Stimulated activated CD8-positive, alpha-beta memory T cell treated with anti-CD3 and anti-CD28 coated beads, Interleukin-4, amount 100 ng/mL, for 4 hours (primary cell): ENCODE measurements at regions not wholly inside any gene's neighbourhood (a gene's known extent, or its start where the extent isn't known, plus 50 kb on each side); places are given as distances from the start of the nearest gene placed in this dataset.
"Not testable (repeated sequence)": the region's sequence is repeated elsewhere in the genome, so short reads cannot be mapped to it uniquely, and the experiment has no call there.

Source experiments
- DNase-seq, 2 donors: peaks; one replicate each; pipeline ENCODE4 v3.0.0-alpha.2; 2020; ENCODE audit warnings: low read depth in 2 of 2, low spot score in 1 of 2

- no peak for DNase-seq
These were observed 104.4 kb downstream of the SEC23IP start for GRCh38 chr10:119996944-119997343.

GRCh38 chr10:119997429-119997828 lies 104.9 kb downstream of the SEC23IP start:
- no peak for DNase-seq

GRCh38 chr10:120002785-120003184 lies 110.3 kb downstream of the SEC23IP start:
- no peak for DNase-seq

DNA sequence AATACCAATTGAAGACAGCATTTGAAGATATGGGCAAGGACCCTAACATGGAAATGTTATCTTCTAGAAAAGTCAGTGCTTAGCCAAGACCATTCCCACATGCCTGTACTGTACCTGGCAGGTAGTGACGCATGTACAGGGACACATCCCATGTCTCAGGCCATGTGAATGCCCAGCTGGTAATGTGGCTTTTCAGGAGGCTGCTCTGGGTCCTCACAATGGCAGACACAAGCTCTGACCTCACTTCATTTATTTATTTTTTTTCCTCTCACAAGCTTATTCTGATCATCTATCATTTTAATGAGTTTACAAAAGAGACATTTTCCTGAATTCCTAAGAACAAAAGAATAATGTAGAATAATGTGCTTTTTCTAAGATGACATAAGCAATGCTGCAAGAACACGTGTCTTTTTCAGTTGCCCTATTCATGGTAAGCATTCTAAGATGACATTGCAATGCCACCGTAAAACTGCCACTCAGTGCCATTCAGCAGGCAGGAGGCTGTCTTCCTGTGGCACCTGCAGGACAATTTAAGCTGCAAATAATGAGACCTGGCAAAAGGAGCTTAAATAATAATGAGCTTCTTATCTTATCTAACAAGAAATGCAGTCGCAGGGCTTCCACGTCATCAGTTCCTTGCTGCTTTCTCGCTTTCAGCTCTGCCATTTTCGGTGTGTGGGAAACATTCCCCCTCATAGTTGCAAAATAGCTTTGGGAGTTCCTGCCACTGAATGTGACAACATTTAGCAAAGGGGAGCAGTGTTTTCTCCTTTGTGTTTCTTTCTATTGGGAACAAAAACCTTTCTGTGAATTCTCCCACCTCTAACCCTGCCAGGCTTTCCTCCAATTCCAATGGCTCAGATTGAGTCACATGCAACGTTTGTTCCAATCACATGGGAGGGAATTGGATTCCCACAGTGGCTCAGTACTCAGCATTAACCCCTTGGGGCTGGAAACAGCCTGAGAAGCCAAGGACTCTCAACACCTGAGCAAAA lies 113.0 kb downstream of the SEC23IP start:
- no peak for DNase-seq

DNA sequence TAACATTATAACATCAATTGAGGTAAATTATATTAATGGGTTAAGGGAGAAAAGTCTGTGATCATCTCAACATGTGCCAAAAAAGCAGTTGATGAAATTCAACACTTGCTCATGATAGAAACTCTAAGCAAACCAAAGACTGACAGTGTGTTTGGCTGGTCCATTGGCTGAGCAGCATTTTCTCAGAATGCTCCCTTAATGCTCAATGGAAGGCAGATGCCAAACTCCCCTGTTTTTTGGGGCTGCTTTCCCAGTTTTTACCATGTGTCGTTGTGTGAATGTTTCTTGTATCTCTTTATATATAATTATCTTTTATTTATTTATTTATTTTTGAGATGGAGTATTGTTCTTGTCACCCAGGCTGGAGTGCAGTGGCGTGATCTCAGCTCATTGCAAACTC lies 114.7 kb downstream of the SEC23IP start:
- no peak for DNase-seq

DNA sequence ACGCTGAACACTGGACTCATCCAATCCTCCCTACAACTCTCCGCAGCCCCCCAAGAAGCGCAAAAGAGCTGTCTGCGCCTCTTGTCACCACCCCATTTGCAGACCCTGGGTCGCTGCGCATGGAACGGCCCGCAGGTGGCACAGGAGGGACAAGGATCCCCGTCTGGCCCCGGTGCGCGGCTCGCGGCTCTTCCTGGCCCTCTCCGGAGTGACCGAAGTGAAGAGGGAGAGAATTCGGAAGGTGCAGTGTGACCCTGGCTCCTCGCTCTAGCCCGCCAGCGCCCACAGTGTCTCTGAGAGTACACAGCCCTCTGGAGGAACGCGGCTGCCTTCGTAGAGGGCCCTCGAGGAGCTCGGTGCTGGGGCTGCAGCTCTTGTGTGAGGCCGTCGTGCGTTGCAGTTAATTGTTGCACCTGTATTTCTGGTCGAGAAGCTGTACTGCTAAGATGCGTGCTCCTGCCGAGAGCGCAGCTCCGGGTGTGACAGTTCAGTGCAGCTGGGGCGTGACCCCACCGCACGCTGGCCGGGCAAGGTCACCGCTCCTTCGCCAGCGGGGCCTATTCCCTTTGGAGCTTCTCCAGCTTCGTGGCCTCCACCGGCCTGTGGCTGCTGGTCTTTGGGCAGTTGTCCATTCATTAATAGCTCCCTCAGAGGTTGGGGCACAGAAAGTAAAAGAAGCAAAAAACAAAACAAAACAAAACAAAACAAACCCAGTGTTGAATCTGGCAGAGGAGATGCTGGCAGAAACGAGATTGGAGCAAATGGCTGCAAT lies 119.0 kb downstream of the SEC23IP start:
- no peak for DNase-seq

GRCh38 chr10:120012131-120012400 lies 119.5 kb downstream of the SEC23IP start:
- DNase-seq: no peak

DNA sequence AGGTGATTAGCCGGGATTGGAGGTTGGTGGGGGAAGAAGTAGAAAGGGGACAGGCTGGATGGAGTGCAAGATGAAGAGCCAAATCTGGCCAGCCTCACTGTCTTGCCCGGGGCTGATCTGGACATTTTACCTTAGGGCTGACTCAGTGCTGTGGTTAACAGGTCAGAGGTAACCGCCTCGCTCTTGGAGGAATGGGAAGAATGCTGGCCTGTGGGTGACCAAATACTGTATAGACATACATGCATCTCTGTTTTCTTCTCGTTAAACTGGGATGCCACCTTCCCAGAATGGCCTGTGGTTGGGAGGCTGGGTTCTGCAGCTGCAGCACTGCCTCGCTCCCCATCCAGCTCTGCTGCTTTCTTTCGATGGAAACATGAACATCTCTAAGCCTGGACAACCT lies 120.0 kb downstream of the SEC23IP start:
- no peak for DNase-seq

DNA sequence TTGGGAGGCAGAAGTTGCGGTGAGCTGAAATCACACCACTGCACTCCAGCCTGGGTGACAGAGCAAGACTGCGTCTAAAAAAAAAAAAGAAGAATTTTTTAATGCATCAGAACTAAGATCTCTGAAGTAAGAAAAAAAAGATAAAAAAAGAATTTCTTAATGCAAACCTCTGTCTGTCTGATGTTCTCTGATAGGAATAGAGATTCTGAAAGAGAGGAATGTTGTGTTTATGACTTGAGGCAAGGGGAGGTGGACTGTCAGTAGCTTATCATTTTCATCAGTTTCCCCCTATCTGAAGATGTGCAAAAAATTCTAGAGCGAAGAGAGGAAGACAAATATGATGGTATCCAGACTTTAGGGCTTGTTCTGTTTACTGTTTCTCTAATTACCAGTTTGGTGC lies 121.5 kb downstream of the SEC23IP start:
- DNase-seq: no peak

GRCh38 chr10:120015064-120015463 lies 122.5 kb downstream of the SEC23IP start:
- no peak for DNase-seq

GRCh38 chr10:120016906-120017305 lies 124.4 kb downstream of the SEC23IP start:
- no peak for DNase-seq

DNA sequence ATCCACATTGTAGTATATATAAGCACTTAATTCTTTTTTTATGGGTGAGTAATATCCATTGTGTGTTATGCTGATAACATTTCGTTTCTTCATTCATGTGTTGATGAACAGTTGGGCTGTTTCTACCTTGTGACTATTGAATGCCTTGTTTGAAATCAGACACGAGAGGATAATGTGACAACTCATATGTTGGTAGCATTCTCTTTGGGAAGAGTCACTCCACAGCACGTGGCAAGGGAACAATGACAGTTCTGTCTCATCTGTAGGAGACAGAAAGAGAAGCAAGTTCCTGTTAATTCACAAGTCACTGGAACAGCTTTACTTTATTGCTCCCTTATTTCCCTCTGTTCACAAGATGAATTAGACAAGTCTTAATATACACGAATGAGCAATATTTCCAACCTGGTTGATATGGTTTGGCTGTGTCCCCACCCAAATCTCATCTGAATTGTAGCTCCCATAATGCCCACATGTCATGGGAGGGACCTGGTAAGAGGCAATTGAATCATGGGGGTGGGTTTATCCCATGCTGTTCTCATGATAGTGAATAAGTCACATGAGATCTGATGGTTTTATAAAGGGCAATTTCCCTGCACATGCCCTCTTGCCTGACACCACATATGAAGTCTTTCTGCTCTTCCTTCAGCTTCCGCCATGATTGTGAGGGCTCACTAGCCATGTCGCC lies 125.3 kb downstream of the SEC23IP start:
- DNase-seq: no peak

- no peak for DNase-seq
These were observed 126.2 kb downstream of the SEC23IP start for GRCh38 chr10:120018695-120019094.

DNA sequence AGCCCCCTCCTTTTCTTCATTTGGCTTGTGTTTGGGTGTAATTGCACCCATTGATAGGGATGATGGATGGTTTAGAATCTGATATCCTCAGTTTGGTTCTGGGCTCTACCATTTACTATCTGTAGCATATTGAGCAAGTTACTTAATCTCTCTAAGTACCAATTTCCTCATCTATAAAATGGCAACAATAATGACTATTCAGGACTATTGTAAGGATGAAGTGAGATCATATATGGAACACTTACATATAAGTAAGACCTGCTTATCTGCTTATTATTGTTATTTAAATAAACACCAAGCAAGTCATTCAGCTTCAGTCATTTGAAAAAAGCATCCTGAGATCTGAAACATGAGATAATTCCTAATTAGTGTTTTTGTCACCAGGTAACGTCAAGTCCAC lies 127.0 kb downstream of the SEC23IP start:
- DNase-seq: no peak

DNA sequence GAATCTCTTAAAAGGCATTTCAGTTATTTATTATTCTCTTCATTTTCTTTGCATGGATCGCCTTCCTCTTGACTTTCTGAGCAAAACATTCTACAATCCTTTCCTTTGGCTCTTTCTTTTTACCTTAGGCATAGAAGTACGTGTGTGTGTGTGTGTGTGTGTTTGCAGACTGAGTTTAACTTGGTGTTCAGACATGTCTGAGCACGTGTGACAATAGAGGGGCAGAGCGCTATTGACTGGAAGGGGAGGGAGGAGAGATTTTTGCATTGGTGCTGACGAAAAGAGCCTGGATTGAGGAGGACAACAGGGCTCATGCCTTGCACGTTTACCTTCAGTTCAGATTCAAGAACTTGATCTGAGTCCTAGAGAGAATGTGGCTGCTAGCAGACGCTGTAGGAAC lies 129.8 kb downstream of the SEC23IP start:
- no peak for DNase-seq

GRCh38 chr10:120034236-120034635 lies 141.7 kb downstream of the SEC23IP start:
- no peak for DNase-seq

DNA sequence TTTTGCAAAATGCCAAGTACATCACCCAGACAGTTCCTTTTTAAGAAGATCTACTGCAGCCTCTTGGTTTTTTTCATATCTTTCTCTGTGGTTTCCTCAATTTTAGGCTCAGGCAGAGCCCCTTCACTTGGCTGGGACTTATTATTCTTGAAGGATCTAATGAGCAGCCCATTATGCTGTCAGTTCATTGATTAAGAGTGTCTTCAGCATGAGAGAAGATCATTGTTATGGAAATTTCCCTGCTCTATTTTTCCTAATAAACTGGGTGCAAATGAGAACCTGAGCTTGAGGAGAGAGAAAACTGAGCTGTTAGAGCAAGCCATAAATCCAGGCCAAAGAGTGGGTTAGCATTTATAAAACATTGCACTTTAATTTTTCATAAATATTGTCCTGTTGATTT lies 146.5 kb downstream of the SEC23IP start:
- DNase-seq: no peak

- DNase-seq: no peak
These were observed 147.3 kb downstream of the SEC23IP start for GRCh38 chr10:120039826-120040225.

DNA sequence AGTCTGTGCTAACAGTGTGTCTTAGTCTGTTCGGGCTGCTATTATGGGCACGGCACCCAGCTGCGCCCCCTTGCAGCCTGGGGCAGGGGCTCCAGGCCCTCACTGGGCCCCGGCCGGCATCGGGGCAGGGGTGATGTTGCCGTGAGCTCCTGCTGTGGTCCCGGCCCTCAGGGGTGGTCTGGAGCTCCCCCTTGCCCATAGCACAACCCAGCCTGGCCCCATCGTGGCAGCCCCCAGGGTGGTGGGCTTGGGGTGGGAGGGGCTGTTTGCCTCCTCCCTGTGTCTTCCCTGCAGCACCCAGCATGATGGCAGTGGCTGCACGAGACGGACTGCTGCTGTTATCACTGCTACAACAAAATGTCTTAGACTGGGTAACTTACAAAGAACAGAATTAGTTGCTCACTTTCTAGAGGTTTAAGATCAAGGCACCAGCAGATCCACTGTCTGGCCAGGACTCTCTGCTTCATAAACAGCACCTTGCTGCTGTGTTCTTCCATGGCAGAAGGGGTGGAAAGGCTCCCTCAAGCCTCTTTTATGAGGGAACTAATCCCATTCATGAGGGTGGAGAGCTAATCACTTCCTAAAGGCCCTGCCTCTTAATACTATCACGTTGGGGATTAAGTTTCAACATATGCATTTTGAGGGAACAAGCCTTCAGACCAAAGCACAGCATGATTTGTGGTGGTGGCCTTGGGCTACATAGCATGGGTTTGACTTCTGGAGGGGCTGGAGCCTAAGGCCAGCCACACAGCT lies 149.5 kb downstream of the SEC23IP start:
- no peak for DNase-seq

- DNase-seq: no peak
These were observed 150.2 kb downstream of the SEC23IP start for GRCh38 chr10:120042705-120043104.

DNA sequence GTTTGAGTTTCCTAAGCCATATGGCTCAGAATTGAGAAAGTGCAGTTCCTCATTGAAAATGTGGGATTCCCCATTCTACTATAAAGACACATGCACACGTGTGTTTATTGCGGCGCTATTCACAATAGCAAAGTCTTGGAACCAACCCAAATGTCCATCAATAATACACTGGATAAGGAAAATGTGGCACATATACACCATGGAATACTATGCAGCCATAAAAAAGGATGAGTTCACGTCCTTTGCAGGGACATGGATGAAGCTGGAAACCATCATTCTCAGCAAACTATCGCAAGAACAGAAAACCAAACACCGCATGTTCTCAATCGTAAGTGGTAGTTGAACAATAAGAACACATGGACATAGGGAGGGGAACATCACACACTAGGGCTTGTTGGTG lies 154.8 kb downstream of the SEC23IP start:
- not testable (repeated sequence) for DNase-seq
